Endothelial cell of umbilical vein (primary cell): ENCODE measurements at regions not wholly inside any gene's neighbourhood (a gene's known extent, or its start where the extent isn't known, plus 50 kb on each side); places are given as distances from the start of the nearest gene placed in this dataset.

Experiments used
- BruUV-seq: library from RNA; stranded (reverse); fragments of 400-500 nt; replicated peaks from 2 replicates; lab custom pipeline; 2021; lab: Mats Ljungman, UMichigan
- CTCF ChIA-PET: fragments of 300-600, 350-600 bp; sonication (Branson Sonifier 250); formaldehyde crosslinking; loops from one replicate; lab custom pipeline; 2021; ENCODE audit warnings: antibody characterized with exemption, inconsistent platforms; lab: Charles Lee
- POLR2A ChIA-PET: fragments of 300-600, 350-600 bp; sonication (Branson Sonifier 250); formaldehyde crosslinking; loops from one replicate; lab custom pipeline; 2021; ENCODE audit warnings: antibody characterized with exemption, inconsistent platforms; lab: Charles Lee
- DNase-seq: peaks from one replicate; pipeline ENCODE4 v3.0.0-alpha.2; 2011; ENCODE audit warnings: low read depth, low spot score
- FAIRE-seq: peaks from 2 replicates; lab custom pipeline; 2011; peaks lifted over from hg19 to GRCh38; lab: Jason Lieb, UNC
- H2AFZ ChIP-seq: 2 replicates; pipeline ENCODE4 v1.6.0; 2012; ENCODE audit warnings: low read depth, low read length, control low read depth, inconsistent platforms
- H3K27ac ChIP-seq: 2 replicates; pipeline ENCODE4 v1.5.1; 2011; ENCODE audit warnings: low read depth, mild to moderate bottlenecking, control low read depth, low read length, moderate library complexity; ENCODE audit not compliant: insufficient read depth
- H3K27me3 ChIP-seq, 2 experiments: 2 replicates each; pipeline versions ENCODE4 v1.6.0 to v1.6.1; 2011; ENCODE audit warnings: low read length in 2 of 2, mixed read lengths in 1 of 2; ENCODE audit not compliant: control insufficient read depth in 2 of 2, insufficient read depth in 2 of 2
- H3K36me3 ChIP-seq, 2 experiments: 2 replicates in 1 of 2; 3 replicates in 1 of 2; pipeline ENCODE4 v1.5.1; 2011; ENCODE audit warnings: low read length in 2 of 2, mild to moderate bottlenecking in 1 of 2, moderate library complexity in 1 of 2; ENCODE audit not compliant: control insufficient read depth in 2 of 2, insufficient read depth in 2 of 2; ENCODE audit errors: extremely low read depth in 1 of 2
- H3K4me1 ChIP-seq: 3 replicates; pipeline ENCODE4 v1.5.1; 2011; ENCODE audit warnings: mild to moderate bottlenecking, low read length; ENCODE audit not compliant: control insufficient read depth, insufficient read depth; ENCODE audit errors: extremely low read depth
- H3K4me2 ChIP-seq: 2 replicates; pipeline ENCODE4 v1.6.1; 2011; ENCODE audit warnings: low read length, control low read depth, mixed read lengths; ENCODE audit not compliant: insufficient read depth
- H3K4me3 ChIP-seq, 3 experiments: fragments of 200-600 bp in 1 of 3; sonication (generic), shearing (Covaris generic) in 1 of 3; replicated peaks in 1 of 3; 2 replicates each; pipeline ENCODE4 v1.5.1; 2011 to 2016; ENCODE audit warnings: control low read depth in 3 of 3, low read length in 3 of 3, mild to moderate bottlenecking in 2 of 3, inconsistent platforms in 1 of 3, low read depth in 1 of 3, moderate library complexity in 1 of 3; ENCODE audit not compliant: insufficient read depth in 1 of 3
- H3K79me2 ChIP-seq: 2 replicates; pipeline ENCODE4 v1.6.0; 2012; ENCODE audit warnings: low read length, inconsistent platforms; ENCODE audit not compliant: control insufficient read depth, insufficient read depth
- H3K9ac ChIP-seq: replicated peaks from 2 replicates; pipeline ENCODE3; 2011; ENCODE audit warnings: low read length, control low read depth; ENCODE audit not compliant: insufficient read depth; ENCODE audit errors: extremely low read depth
- H3K9me1 ChIP-seq: replicated peaks from 3 replicates; pipeline ENCODE4 v1.6.0; 2011; ENCODE audit warnings: mild to moderate bottlenecking, low read length; ENCODE audit not compliant: control insufficient read depth, insufficient read depth; ENCODE audit errors: extremely low read depth
- H3K9me3 ChIP-seq: replicated peaks from 2 replicates; pipeline ENCODE4 v1.5.1; 2012; ENCODE audit warnings: low read length, inconsistent platforms; ENCODE audit not compliant: control insufficient read depth, insufficient read depth
- H4K20me1 ChIP-seq: replicated peaks from 2 replicates; pipeline ENCODE3; 2011; ENCODE audit warnings: mild to moderate bottlenecking, low read length; ENCODE audit not compliant: control insufficient read depth, insufficient read depth; ENCODE audit errors: extremely low read depth
- CTCF ChIP-seq, 2 donors: IDR thresholded peaks; 1 replicate in 1 of 2; 2 replicates in 1 of 2; pipeline ENCODE4 v1.5.1; 2011; ENCODE audit warnings: low read length in 2 of 2, mild to moderate bottlenecking in 2 of 2, moderate library complexity in 2 of 2, control low read depth in 1 of 2, inconsistent platforms in 1 of 2, low read depth in 1 of 2; ENCODE audit not compliant: insufficient read depth in 1 of 2; ENCODE audit errors: extremely low read depth in 1 of 2
- EZH2 ChIP-seq: IDR thresholded peaks from 2 replicates; pipeline ENCODE4 v1.6.1; 2012; ENCODE audit warnings: borderline replicate concordance, low read depth, mild to moderate bottlenecking, moderate library complexity, low read length, inconsistent platforms; ENCODE audit not compliant: severe bottlenecking
- FOS ChIP-seq: IDR thresholded peaks from 2 replicates; pipeline ENCODE4 v1.6.1; 2011; ENCODE audit warnings: mild to moderate bottlenecking, low read length, moderate library complexity, borderline replicate concordance; ENCODE audit not compliant: insufficient read depth
- GATA2 ChIP-seq: IDR thresholded peaks from 2 replicates; pipeline ENCODE4 v1.7.0; 2011; ENCODE audit warnings: low read depth, mild to moderate bottlenecking, moderate library complexity, mixed read lengths, low read length; ENCODE audit not compliant: insufficient read length, insufficient read depth
- JUN ChIP-seq: IDR thresholded peaks from 2 replicates; pipeline ENCODE4 v1.6.1; 2011; ENCODE audit warnings: borderline replicate concordance, low read depth; ENCODE audit not compliant: insufficient read length, insufficient read depth
- MAX ChIP-seq: IDR thresholded peaks from 2 replicates; pipeline ENCODE4 v1.6.1; 2011; ENCODE audit not compliant: insufficient read depth, insufficient read length
- MYC ChIP-seq: IDR thresholded peaks from one replicate; pipeline ENCODE4 v1.6.1; 2011; ENCODE audit warnings: mild to moderate bottlenecking, low read depth, low read length
- POLR2A ChIP-seq: IDR thresholded peaks from 2 replicates; pipeline ENCODE4 v1.6.1; 2012; ENCODE audit warnings: low read depth, mild to moderate bottlenecking, control low read depth, low read length
- POLR2AphosphoS5 ChIP-seq: IDR thresholded peaks from 2 replicates; pipeline ENCODE4 v1.6.1; 2012; ENCODE audit warnings: low read depth, mild to moderate bottlenecking, control low read depth, low read length, moderate library complexity; ENCODE audit not compliant: insufficient read depth
- dilution Hi-C: fragments of 300-500 bp; cut with MboI; formaldehyde crosslinking; loops from one replicate; pipeline ENCODE4 v1.15.0; 2019; ENCODE audit warnings: low sequenced_read_pairs; ENCODE audit not compliant: extremely low pct_ligation_motif_present
- intact Hi-C: fragments of 100-400 bp; cut with micrococcal nuclease; formaldehyde crosslinking; loops from one replicate; pipeline ENCODE4 v1.10.0; 2022

GRCh38 chr4:79209081-79209480 is 116.8 kb downstream of the NAA11 start:
- CTCF ChIA-PET = interaction anchor here (0.8 kb wide), 1 partner anchor 29 kb away, joined by 3 read pairs; no protein-coding TSS in a partner anchor
- Histone ChIP-seq H3K79me2 (no peaks in the 10 kb centered on the region), H3K4me2 (no peak overlapping the region), H2AFZ (no peak overlapping the region), H3K4me1 (peaks cover 3% of the 10 kb centered on the region), H4K20me1 (no peaks in the 10 kb centered on the region), H3K36me3 (no peaks in the 10 kb centered on the region), H3K27ac (no peak overlapping the region), H3K9me3 (no peaks in the 10 kb centered on the region), H3K9ac (no peak overlapping the region), H3K27me3 (no peaks in the 10 kb centered on the region), H3K9me1 (no peaks in the 10 kb centered on the region), H3K4me3 (no peak overlapping the region)
- no TSS peak for BruUV-seq
- intact Hi-C loops (no loop called here), dilution Hi-C loops (no loop called here)
- FAIRE-seq (no peak), DNase-seq (no peak)
- POLR2A ChIA-PET = no interaction called here
- TF ChIP-seq EZH2 = no peak
- TF ChIP-seq CTCF (IDR thresholded peaks at IDR 0.05; ENCODE audit: extremely low read depth in 1 of 2, insufficient read depth in 1 of 2, low read depth in 1 of 2, low read length in 2 of 2) = no peak
- no peak for TF ChIP-seq MAX
- no peak for TF ChIP-seq POLR2A
- no peak for TF ChIP-seq FOS
- TF ChIP-seq MYC = no peak
- no peak for TF ChIP-seq POLR2AphosphoS5
- no peak for TF ChIP-seq JUN
- no peak for TF ChIP-seq GATA2
